H1 (cell line): ENCODE measurements at regions not wholly inside any gene's neighbourhood (a gene's known extent, or its start where the extent isn't known, plus 50 kb on each side); places are given as distances from the start of the nearest gene placed in this dataset.

Source experiments
- CBX8 ChIP-seq: fragments of 300-800, 300-1000 bp; sonication (generic); IDR thresholded peaks from 2 replicates; pipeline ENCODE4 v1.7.1; 2016; ENCODE audit warnings: low read depth, low read length, borderline replicate concordance
- CHD7 ChIP-seq: fragments of 300-600 bp; sonication (generic); IDR thresholded peaks from 2 replicates; pipeline ENCODE4 v1.7.1; 2012; ENCODE audit warnings: low read length, moderate library complexity, mild to moderate bottlenecking, inconsistent platforms; ENCODE audit not compliant: insufficient replicate concordance
- EP300 ChIP-seq, 2 experiments: IDR thresholded peaks; 1 replicate in 1 of 2; 2 replicates in 1 of 2; pipeline ENCODE4 v1.6.1; 2011 to 2012; ENCODE audit warnings: low read depth in 2 of 2, low read length in 2 of 2, mild to moderate bottlenecking in 2 of 2, borderline replicate concordance in 1 of 2, inconsistent platforms in 1 of 2, moderate library complexity in 1 of 2
- KDM5A ChIP-seq: fragments of 200-600 bp; IDR thresholded peaks from 2 replicates; pipeline ENCODE4 v1.7.1; 2012; ENCODE audit warnings: mild to moderate bottlenecking, low read length, inconsistent platforms, mixed read lengths
- RBBP5 ChIP-seq: IDR thresholded peaks from 2 replicates; pipeline ENCODE4 v1.7.1; 2012; ENCODE audit warnings: low read depth, mild to moderate bottlenecking, inconsistent platforms, low read length, moderate library complexity, borderline replicate concordance
- SAP30 ChIP-seq: fragments of 300-600 bp; sonication (generic); IDR thresholded peaks from 2 replicates; pipeline ENCODE4 v1.7.1; 2012; ENCODE audit warnings: low read length, moderate library complexity, mild to moderate bottlenecking, inconsistent platforms; ENCODE audit not compliant: insufficient read depth, insufficient replicate concordance
- SIRT6 ChIP-seq: IDR thresholded peaks from one replicate; pipeline ENCODE4 v1.7.1; 2012; ENCODE audit warnings: low read length, inconsistent platforms
- SP2 ChIP-seq: IDR thresholded peaks from 2 replicates; pipeline ENCODE4 v1.6.1; 2012; ENCODE audit warnings: mild to moderate bottlenecking, low read length, inconsistent platforms
- TAF7 ChIP-seq: optimal IDR thresholded peaks from 2 replicates; pipeline ENCODE3; 2011; ENCODE audit warnings: low read depth, mild to moderate bottlenecking, inconsistent platforms, low read length, moderate library complexity, borderline replicate concordance
- USF2 ChIP-seq: IDR thresholded peaks from 2 replicates; pipeline ENCODE4 v1.6.1; 2011; ENCODE audit warnings: low read length, improper control_type of control experiment

DNA sequence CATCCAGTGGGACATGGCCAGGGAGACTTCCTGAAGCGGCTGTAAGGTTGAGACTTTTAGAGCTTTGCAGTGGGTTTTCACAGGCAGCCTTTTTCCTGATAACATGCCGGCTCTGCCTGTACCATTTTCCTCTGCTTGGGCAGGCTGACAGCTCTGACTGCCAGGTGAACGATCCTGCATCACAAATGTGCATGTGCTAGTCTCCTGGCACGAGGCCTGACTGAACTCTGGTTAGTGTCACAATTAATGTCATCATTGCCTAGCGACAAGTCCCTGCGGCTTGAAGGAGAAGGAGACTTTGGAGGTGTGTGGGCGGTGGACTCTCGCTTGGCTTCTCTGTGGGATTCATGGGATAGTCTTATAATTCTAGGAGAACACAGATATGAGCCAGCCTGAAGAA is 783.6 kb upstream of the TSPY4 start (continued):
- TF ChIP-seq CHD7, result no peak
- no peak for TF ChIP-seq KDM5A
- TF ChIP-seq USF2, result no peak
- TF ChIP-seq SAP30, result no peak
- no peak for TF ChIP-seq CBX8
- no peak for TF ChIP-seq SP2
- no peak for TF ChIP-seq EP300 (IDR thresholded peaks at IDR 0.05; ENCODE audit: borderline replicate concordance in 1 of 2, low read depth in 2 of 2, low read length in 2 of 2)
- TF ChIP-seq SIRT6, result no peak
- TF ChIP-seq TAF7, result no peak
- TF ChIP-seq RBBP5, result no peak
